HCEC 1CT (cell line): ENCODE measurements at regions not wholly inside any gene's neighbourhood (a gene's known extent, or its start where the extent isn't known, plus 50 kb on each side); places are given as distances from the start of the nearest gene placed in this dataset.

Source experiments
- DNase-seq: peaks from one replicate; pipeline ENCODE4 v3.0.0-alpha.2; 2017

DNA sequence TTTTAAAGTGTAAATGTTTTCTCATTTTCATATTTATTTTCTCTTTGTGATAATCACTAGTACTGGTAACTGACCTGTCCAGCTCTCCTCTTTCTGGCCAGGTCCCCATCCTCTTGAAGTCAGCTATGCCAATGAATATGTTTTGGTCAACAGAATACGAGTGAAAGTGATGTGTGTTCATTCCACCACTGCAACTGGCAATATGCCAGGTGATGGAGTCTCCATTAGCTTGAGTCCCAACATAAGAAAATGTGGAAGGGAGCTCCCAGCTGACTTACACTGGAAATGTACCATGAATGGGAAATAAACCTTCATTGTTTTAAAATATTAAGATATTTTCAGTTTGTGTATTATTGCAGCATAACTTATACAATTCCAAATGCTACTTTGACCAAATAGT, 75.8 kb downstream of the CCDC34 start:
- no peak for DNase-seq

DNA sequence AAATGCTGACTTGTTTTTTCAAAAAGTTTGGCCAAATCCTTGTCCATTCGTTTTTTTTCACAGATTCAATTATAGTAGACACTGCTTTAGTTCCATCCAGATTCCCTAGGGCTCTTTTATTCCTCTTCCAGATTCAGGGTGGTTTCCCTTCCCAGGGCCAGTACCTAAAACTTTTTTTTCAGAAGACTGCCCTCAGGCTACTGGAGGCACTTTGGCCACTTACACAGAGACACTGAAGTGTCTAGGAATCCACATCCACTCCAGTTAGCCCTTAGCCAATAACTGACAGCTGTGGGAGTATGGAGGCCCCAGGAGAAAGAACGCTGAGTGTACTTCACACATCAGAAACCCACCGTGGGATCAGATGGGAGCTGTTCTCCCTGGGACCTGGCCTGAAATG, 77.3 kb downstream of the CCDC34 start:
- DNase-seq: no peak

- DNase-seq: peak; percentile 19
Measured at GRCh38 chr11:27282806-27283205, 80.2 kb downstream of the CCDC34 start.

DNA sequence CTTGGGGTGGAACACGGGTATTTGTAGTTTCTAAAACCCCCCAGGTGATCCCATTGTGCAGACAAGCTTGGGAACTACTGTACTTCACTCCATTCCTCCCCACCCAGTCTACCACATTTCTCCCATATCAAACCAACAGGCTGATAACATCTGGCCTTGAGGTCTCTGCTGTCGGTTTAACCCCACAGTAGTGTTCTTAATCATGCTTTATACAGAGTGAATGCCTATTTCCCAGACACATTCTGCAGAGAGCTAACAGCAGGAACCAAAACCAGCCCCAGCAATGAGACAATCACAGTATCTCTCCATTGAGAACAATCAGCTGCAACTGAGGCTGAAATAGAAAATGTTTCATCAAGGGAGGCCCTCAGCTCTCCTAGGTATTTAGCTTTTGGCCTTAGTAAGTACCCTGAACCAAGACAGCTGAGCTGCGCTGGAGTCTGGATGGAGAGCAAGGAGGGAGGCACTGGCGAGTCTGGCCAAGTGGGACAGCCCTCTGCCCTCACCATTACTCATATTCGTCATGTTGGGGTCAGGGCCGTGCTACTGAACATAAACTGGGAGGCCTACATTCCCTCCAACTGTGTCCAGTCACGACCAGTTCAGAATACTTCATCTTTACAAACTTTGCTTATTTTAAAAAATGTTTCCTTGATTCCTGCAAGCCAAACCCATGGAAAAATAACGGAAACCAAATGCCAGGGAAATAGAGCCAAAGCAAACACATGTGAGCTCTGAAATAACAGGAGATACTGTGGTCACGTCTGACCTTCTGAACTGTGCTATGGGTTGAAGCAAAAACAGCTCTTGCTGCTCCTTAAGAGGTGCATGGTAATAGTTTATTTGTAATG, 81.0 kb downstream of the CCDC34 start:
- DNase-seq: peak; percentile 85

DNA sequence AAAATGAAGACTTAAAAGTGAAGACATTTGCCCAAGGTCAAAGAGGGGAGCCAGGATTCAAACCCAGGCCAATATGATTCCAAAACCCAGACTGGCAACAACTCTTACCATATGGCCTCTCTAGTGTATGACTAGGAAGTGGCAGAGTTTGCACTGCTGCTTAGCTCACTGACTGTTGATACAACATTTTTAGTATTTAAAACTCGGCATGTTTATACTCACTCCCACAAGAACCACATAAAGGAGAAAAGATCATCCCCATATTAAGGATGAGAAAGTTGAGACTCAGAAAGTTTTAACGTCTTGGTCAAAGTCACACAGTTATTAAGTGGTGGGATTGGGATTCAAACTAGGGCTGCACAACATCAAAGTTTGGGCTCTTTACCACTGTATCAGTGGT, 81.7 kb downstream of the CCDC34 start:
- DNase-seq: no peak

- no peak for DNase-seq
Measured at GRCh38 chr11:27280140-27280539, 82.9 kb downstream of the CCDC34 start.

- no peak for DNase-seq
Measured at GRCh38 chr11:27279460-27279859, 83.6 kb downstream of the CCDC34 start.

DNA sequence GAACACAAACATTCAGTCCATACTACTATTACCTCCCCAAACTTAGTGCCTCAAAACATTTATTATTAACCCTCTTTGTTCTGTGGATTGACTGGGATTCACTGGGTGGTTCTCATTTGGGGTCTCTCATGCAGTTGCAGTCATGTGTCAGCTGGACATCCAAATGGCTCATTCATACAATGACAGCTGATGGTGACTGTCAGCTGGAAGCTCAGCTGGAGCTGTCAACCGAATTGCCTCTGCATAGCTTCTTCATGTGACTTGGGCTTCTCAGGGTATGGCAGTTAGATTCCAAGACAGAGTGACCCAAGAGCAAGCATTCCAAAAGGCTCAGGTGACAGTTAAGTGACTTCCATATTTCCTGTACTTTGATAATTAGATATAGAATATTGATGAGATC, 85.2 kb downstream of the CCDC34 start:
- DNase-seq: no peak

- DNase-seq: no peak
Measured at GRCh38 chr11:27276141-27276540, 86.9 kb downstream of the CCDC34 start.

DNA sequence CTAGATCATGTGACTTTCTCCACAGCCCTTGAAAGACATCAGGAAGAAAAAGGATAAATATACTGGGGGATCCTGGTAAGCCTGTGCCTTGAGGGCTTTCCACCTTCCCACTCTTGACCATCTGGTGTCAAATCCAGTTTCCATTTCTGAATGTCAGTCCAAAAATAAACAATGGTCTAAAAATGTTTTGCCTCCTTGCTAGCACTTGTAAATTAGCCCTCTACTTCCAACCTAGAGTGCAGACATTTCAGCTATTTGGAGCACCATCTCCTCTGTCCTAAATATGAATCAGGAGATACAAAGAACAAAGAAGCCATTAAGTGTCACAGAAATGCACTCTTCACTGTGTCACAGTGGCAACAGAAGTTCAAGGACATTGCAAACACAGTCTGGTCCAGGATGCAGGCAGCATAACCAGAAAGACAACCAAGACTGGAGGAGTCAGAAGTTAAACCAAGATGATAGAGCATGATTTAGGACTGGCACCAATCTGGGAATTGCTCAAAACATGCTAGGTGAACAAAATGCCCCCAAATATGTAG, 88.1 kb downstream of the CCDC34 start:
- no peak for DNase-seq

GRCh38 chr11:27266125-27266524, 96.9 kb downstream of the CCDC34 start:
- no peak for DNase-seq

- no peak for DNase-seq
Measured at GRCh38 chr11:27263986-27264385, 99.0 kb downstream of the CCDC34 start.

DNA sequence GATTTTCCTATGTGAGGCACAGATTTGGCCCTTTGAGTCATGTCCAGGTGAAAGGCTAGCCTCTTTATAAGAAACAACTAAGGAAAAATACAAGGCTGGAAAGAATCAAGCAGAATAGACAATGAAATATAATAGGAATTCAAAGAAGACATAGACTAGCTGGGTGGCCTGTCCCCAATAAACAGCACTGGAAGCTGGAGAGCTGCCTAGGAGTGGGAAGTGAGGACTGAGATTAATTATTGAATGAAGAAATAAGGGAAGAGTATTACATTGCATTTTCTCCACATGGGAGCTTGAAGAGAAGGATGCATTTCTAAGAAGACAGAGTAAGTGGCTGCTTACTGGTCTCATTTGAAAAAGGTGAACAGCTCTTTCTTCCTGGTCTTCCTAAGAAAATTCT, 100.0 kb downstream of the CCDC34 start:
- DNase-seq: no peak

DNA sequence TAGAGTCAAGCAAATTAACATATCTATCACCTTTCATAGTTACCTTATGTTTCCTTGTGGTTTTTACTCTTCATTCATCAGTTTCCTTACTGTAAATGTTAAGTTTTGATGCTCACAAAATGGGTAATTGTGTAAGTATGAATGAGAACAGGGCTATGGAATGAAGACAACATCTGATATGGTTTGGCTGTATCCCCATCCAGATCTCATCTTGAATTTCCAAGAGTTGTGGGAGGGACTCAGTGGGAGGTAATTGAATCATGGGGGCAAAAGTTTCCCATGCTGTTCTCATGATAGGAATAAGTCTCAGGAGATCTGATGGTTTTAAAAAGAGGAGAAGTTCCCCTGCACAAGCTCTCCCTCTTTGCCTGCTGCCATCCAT, 107.6 kb downstream of the CCDC34 start:
- peak; percentile 46 for DNase-seq

- peak; percentile 42 for DNase-seq
Measured at GRCh38 chr11:27254744-27255446, 108.1 kb downstream of the CCDC34 start.

DNA sequence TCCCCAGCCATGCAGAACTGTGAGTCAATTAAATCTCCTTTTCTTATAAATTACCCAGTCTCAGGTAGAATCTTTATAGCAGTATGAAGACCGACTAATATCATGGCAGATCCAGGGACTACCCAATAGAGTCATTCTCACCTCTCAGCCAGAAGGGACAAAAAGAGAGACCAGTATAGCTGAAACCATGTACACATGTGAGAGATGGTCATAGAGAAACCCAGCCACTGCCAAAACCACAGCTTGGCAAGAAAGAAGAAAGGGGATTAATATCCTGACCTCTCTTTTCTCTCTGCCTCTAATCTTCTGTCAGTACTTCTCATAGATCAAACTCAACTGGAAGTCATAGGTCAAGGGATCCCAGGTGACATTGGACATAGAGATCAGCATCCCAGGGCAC, 109.8 kb downstream of the CCDC34 start:
- no peak for DNase-seq

GRCh38 chr11:27250867-27251665, 111.9 kb downstream of the CCDC34 start:
- no peak for DNase-seq

GRCh38 chr11:27248576-27249509, 114.2 kb downstream of the CCDC34 start:
- no peak for DNase-seq

- DNase-seq: no peak
Measured at GRCh38 chr11:27247660-27248059, 115.4 kb downstream of the CCDC34 start.

DNA sequence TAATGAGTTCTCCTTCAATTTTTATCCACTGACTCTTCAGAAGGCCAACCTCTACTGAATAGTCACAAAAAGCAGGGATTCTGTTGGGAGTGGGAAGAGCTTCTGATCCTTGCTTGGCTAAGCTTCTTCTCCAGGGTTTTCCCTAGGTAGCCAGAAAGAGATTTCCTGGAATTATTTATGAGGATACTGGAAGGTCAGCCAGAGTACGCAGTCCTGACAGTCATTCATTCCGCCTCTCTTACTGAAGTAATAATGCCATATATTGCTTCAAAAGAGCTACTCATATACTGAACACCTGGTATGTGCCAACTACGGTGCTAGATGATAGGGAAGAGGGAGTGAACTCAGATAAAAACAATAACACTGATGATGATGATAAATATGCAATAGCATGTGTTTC, 116.1 kb downstream of the CCDC34 start:
- no peak for DNase-seq

- DNase-seq: no peak
Measured at GRCh38 chr11:27244900-27245299, 118.1 kb downstream of the CCDC34 start.

DNA sequence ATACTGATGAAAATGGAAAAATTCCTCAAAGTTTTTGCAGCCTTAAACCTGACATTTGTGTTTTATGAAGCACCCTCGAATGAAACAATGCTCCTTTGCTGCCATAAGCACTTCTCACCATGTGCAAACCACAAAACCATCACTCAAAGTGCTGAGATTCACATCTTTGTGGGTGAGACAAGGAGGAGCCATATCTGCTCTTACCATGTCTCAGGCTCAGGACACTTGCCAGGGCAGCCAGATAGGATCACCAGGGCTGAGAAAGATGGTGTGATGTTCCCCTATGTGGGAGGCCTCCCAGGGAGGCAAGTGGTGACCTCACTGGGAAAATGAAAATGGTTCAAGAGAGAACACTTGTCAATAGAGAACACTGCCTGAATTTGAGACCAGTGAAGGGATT, 120.4 kb downstream of the CCDC34 start:
- peak; percentile 20 for DNase-seq
